HG02763 (cell line): ENCODE measurements at regions not wholly inside any gene's neighbourhood (a gene's known extent, or its start where the extent isn't known, plus 50 kb on each side); places are given as distances from the start of the nearest gene placed in this dataset.

Source experiments
- ATAC-seq: cut with Tn5 transposase; IDR thresholded peaks from one replicate; pipeline ENCODE4 v1.9.1; 2021; ENCODE audit warnings: mild to moderate bottlenecking, moderate library complexity; ENCODE audit not compliant: unreplicated experiment

DNA sequence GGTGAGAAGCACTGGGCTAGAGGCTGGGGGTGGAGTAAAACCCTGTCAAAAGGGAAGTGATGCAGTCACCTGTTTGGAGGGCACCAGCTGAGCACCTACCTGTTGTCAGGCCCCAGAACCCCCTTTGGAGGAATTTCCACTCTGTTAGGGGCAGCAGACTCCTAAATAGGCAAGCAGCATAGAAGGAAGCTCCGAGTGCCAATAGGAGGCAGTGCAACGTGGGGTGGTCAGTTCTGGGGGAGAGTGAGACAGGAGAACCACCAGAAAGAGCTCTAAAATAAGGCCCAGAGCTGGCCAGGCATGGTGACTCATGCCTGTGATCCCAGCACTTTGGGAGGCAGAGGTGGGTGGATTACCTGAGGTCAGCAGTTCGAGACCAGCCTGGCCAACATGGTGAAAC is 203.7 kb upstream of the ZC3H12A start:
- ATAC-seq: no peak

DNA sequence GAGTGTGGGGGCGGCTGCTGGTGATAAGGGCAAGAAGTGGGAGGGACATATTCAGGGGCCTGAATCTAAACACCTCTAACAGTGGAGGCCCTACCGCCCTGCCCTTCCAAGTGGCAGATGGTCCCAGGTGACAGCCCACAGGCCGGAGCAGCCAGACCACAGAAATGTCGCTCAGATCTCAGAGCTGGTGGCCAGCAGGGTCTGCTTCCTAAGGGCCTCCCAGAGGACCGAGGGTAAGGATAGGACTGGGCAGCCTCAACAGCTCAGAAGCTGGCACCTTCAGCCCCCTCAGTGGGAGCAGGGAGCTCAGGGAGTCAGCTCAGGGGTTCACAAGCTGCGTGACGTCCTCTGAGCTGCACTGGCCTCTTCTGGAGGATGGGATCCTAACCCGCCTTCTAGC is 201.8 kb upstream of the ZC3H12A start:
- ATAC-seq: no peak

DNA sequence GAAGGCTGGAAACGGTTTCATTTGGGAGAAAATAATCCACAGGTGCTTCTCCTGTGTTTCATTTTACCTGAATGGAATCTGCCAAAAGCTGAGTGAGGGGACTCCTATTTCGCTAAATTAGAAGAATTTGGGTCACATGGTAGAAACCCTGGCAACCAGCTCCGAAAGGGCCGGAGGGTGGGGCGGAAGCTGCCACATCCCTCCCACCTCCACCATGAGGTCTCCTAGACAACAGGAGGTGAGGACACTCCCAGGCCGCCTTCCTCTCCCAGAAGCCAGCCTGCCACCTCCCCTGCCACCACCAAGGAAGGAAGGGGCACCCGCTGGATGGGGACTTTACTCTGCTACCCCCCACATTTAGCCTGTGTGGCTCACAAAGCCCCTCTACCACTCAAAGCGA is 199.9 kb upstream of the ZC3H12A start:
- ATAC-seq: no peak

DNA sequence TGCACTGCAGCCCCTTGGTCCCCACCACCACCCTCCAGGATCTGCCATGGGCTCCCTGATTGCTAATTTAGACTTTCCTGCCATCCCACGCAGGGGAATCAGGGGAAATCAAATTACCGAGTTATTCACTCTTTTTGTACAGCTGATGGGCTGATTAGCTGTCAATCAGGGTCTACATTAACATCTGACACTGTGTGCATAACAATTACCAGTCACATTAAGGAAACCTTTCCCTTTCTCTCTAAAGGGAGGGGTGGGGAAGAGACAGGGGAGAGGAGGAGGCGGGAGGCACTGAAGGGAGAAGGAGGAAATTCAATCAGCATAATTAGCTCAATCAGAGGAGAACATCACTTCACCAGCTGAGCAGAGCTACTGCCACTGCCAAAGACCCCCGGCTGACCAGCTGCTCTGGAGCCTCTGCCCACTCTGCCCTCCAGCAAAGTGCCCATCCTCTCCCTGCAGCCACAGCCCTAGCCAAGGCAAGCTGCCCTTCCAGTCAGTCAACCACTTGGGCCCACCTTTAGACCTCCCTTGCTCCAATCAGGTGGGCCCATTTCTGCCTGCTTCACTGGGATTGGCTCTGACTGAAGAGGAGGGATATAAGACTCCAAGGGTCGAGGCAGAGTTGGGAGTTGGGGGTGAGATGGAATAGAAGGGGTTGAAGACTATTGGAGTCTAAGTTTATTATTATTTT is 199.3 kb upstream of the ZC3H12A start:
- ATAC-seq: no peak

DNA sequence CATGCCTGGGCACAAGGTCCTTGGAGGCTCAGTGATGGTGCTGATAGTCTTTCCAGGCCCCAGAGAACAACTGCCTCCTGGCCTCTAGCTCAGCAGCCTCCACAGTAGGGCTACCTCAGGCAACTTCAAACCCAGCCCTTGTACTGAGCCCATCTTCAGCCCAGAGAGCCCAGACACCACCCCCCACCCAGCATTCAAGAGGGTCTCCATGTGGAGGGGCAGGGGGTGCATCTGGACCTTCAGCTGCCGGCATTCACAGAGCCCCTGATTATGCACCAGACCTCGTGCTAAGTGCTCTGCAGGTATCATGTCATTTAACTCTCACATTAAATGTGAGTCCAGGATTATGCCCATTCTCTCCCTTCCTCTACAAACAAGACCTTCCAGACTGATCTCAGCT is 197.0 kb upstream of the ZC3H12A start:
- no peak for ATAC-seq

DNA sequence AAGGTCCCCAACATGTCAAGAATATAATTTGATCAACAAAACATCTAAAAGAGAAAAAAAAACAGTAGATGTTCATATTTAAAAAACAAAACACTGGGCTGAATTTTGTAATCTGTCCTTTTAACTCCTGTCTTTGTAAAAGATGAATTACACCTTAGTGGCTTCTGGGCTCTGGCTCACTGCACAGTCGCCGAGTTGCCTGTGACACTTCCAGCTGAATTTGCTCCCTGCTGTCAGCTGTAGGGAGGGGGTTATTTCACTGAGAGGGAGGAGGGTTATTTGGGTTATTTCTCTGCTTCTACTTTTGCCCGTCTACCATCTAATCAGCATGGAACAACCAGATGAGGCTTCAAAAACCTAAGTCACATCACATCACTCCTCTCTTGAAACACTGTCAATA is 193.0 kb upstream of the ZC3H12A start:
- no peak for ATAC-seq

DNA sequence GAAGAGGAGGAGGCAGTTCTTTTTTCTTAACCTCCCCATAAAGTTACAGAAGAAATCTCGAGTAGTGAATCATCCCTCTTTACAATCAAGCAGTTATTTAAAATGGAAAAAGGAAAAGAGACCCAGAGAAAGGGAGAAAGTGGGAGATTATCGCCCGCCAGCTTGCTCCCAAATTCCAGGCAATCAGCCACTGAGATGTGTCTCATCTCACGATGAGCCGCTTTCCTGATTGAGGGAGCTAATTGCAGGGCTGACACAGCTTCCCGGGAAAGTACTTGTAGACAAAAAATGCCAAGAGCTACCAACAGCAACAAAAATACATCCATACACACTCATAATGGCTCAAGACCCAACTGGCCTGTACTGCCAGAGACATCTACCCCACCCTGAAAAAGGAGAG is 191.6 kb upstream of the ZC3H12A start:
- ATAC-seq: no peak

DNA sequence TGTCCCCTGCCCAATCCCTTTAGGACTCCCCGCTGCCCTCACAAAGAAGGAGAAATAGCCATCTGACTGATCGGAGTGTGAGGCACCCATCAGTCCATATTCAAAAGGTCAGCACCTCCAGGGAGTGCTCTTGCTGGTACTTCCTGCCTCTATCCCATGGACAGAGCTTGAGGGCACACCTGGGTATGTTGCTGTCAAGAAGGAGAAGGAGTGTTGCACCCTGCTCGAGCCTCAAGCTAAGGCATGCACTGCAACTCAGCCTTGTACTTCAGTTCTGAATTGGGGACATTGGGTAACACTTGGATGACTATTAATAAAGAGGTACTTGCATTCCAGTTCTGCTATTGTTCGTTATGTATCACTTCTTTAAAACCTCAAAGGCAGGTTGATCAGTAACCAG is 190.3 kb upstream of the ZC3H12A start:
- no peak for ATAC-seq

DNA sequence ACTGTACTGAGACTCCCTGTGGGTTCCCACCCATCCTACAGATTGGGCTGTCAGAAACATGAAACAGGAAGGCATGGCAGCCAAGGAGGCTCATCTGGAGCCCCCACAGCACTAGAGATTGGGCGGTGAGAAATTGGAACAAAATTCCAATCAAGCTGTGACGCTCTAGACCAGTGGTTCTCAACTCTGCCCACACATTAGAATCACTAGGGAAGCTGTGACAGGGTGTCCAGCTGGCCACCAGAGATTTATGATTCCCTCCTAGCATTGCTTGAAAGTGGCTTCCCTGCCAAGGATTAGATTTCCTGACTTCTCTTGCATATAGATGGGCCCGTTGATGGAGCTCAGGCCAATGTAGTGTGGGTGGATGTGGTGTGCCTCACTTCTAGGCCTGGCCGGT is 187.5 kb upstream of the ZC3H12A start:
- no peak for ATAC-seq

DNA sequence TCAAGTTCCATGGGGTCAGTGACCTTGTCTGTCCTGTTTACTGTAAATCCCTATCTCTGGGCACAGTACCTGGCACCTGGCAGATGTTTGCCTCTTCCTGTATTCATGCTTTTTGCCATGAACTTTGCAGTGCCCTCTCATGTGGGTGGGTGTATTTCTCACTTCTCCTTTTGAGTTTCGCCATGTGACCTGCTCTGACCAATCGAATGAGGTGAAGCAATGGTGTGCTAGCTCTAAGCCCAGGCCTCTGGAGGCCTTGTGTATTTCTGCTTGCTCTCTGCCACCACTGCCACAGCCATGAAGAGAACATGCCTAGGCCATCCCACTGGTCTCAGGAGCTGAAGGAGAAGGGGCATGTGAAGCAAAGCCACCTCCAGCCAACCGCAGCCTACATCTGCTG is 185.5 kb upstream of the ZC3H12A start:
- ATAC-seq: peak; percentile 93

DNA sequence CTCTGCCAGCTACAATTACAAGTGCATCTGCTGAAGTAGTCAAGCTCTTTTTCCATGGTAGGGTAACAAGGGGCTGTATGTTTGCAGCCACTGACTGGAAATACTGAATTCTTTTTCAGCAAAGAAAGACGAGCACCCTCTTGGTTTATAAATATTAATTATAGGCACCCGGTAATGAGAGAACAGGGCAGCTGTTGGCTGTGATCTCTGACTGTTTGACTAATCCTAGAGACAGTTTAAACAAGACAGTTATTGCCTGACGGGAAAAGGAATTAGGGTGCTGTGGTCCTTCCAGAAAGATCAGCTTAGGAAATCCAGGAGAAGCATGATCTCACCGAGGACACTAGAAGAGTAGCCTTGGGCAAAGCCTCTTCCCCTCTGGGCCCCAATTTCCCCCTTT is 183.7 kb upstream of the ZC3H12A start:
- no peak for ATAC-seq

DNA sequence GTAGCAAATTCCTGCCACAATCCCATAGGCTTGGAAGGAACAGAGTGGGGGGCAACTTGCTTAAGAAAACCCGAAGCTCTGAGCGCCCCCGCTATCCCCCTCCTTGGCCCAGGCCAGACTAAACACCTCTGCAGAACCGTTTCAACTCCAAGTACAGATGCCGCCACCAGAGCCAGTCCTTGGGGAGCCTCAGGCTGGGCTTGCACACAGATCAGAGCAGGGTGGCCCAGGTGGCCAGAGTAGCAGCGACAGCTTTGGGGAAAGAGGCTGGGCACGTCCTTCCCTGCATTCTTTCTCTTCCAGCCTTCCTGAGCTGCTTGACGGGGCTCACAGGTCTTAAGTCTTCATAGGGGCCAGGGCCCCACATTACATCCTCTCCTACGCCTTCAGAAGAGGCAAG is 181.6 kb upstream of the ZC3H12A start:
- ATAC-seq: no peak

DNA sequence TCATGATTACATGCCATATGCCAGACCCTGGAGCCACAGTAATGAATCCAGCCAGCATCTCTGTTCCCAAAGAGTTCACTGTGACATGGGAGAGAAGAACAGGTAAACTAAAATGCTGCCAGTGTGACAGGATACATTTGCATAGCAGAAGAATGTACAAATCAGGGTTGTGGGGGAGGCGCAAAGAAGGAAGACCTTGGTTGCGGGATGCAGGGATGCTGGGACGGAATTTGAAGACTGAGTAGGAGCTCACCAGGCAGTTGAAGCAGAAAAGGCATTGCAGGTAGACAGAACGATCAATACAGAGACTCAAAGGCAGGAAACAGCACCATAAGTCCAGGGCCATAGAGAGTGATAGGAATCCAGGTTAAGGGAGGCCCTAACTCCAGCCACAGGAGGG is 180.3 kb upstream of the ZC3H12A start:
- no peak for ATAC-seq

DNA sequence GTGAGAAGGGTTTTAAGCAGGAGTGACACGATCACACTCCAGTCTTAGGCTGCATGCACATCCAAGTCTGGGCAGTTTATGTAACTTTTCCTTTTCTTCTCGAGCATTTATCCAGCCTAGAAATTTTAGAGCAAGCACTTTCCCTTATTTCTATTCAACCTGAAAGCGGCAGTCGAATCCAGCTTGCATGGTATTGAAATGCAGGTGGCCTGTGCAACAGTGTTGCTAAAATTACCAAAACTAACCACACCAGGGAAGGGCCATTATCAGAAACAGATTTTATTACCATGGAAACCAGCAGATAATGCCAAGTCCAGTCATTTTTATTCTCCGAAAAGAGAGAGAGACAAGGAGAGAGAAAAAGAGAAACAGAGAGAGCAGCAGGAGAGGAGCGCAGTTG is 179.9 kb upstream of the ZC3H12A start:
- ATAC-seq: no peak

DNA sequence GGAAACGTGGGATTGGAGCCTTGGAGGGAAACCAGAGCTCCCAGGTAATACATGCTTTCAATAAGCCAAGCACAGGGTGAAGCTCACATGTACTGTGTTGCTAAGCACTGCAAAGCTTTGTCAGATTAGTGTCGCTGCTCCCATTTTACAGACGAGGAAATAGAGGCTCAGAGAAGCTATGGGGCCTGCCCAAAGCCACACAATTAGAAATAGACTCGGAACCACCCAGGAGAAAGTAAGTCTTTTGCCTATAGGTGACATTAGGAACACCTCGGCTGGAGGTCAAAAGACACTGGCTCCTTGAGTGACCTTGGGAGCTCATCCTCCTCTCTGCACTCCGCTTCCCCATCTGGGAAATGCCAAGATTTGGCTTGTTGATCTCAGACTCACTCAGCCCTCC is 175.6 kb upstream of the ZC3H12A start:
- ATAC-seq: no peak

DNA sequence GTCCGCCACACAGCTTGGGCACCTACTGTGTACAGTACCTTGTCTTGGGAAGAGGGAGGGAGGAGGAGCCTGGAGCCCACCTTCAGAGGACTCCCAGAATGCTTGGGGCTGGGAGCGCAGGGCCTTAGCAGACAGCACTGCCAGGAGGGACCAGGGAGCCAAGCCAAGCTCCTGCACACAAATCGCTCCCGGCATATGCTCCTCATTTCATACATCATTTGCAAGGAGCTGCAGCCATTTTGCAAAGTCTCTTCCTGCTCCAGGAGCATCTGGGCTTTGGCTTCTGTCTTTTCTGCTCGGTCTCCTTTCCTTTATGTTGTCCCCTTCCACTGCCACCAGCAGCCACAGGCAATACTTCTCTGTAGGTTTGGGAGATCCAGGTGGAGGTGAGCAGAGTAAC is 175.2 kb upstream of the ZC3H12A start:
- ATAC-seq: no peak

DNA sequence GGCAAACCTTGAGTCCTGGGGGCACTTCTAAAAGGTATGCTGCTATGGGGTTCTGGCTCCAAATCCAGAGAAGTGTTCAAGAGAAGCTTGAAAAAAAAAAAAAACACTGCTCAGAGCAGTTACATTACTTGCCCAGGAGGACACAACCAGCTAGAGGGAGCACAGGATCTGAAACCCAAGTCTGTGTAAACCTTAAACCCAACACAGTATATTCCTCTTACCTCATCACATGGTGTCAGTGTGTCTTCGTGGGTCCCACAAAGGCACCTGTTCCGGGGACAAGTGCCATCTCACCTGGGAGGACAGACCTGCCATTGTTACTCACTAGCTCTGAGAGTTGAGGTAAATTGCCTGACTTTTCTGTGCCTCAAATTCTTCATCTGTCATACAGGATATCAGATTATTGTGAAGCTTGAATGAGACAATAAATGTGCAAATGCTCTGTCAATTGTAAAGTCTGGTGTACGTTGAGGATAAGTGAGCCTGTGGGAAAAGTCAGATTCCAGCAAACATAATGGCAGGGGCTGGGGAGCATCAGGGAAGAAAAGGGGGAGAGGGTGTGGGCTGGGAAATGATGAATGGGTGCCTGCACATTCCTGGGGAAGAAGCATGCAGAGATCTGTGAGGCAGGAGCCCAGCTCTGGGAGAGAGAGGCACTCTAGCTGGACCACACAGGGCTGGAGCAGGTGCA is 170.4 kb upstream of the ZC3H12A start:
- no peak for ATAC-seq

DNA sequence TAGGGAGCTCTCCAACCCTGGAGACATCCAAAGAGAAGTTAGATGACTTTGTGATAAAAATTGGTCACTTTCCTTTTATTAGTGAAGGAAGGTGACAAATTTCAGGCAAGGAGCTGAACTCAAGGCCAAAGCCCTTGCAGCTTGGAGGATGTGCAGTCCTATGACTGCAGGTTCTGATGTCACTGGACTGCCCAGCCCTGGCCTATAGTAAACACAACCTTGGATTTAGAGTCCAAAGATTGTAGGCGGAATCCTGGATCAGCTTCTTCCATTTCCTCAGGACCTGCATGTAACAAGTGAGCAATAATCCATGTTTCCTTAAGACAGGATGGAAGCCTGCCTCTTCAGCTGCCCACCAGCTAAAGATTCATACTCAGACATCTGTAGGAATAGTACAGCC is 169.3 kb upstream of the ZC3H12A start:
- no peak for ATAC-seq

DNA sequence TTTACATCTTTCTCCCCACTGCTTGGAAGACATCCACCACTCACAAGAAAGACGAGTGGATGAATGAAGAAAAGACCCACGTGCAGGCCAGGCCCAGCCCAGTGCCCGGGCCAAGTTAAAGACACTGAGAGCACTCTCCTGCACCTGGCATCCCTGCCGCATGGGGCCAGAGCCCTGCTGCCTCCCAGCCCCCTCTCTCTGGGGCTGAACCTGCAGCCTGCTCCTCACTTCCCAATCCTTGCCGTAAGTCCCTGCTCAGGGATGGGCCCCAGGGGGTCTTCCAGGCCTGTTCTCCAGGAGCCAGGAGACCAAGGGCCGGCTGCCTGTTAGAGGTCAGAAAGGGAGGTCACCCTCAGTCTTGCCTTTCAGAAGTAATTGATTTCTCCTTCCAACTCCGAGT is 168.5 kb upstream of the ZC3H12A start:
- ATAC-seq: no peak

DNA sequence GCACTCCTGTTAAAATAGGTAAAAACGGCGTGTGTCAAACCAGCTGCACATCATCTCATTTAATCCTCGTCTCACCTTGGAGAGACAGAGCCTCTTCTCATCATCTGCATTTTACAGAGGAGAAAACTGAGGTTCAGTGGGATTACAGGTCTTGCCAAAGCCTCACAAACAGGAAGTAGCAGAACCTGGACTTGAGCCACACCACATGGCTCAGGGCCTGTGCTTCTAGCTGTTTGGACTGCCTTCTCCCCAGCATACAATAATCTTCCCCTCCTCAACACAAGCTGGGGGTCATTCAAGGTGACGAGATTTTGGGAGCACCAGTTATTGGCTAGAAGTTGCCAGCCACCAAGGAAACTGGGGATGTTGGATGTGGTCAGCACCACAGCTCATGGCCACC is 167.9 kb upstream of the ZC3H12A start:
- ATAC-seq: no peak

DNA sequence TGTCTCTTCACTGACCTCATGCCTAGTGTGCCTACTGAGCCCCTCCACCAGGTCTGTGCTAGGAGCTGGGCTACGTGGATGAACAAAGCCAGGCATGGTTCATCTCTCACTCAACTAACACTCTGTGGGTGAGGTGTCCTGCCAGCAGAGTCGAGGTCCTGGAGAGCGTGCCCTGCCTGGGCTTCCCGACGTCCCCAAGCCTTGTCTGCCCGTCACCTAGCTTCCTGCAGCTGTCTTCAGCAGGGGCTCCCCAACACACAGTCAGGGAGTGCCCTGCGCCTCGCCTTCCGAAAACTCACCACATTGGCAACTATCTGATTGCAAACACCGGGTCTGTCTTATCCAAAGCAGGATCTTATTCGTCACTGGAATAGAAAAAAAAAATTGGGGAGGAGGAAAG is 167.5 kb upstream of the ZC3H12A start:
- ATAC-seq: no peak

DNA sequence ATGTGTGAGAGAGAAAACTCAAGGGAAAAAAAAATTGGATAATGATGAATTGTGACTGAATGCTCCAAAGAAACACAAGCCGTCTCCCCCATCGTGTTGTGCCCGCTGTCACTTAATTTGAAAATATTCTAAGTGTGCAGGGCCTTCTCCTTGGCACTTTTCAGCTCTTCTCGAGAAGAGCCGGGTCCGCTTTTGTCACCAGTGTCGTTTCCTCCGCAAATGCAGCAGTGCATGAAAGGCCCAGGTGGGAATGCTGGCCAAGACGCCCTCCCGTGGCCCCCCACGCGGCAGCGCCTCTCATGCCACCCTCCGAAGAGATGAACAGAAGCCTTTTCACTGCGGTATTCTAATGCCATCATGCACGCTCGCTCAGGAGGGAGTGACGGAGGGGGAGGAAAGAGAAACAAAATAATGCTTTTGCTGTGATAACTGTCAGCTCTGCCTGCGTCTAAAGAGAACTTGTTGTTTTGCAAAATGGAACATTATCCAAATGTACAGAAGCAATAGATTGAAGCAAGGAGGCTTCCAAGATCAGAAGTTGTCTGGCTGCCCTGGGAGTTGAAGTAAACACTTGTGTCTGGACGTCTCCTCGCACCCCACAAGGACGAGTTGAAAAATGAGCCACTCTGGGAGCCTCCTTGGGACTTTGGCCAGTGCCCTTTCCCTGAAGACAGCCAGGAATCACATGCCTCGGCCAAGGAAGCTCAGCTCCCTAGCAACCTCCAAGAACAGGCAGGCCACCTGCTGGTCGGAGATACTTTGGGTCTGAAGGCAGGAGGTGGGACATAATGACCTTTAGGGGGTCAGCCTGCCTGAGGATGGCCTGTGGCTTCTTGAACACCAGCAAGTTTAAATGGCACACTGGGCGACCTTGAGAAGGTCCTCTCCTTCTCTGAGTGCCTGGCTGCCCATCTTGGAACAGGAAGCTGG is 166.1 kb upstream of the ZC3H12A start:
- no peak for ATAC-seq
